ENCODE measurements at regions not wholly inside any gene's neighbourhood (a gene's known extent, or its start where the extent isn't known, plus 50 kb on each side); places are given as distances from the start of the nearest gene placed in this dataset.

GRCh38 chr10:117927871-117928270 is 118.9 kb downstream of the RAB11FIP2 start:
- H3K4me1 ChIP-seq (ENCODE audit: control insufficient read depth, insufficient read depth, low read length) = no peaks in the 10 kb centered on the region
- no peaks in the 10 kb centered on the region for H3K9me3 ChIP-seq (ENCODE audit: control insufficient read depth, insufficient read depth, low read depth, low read length)
- CTCF ChIA-PET = no interaction called here
- TF ChIP-seq ZNF10 (tag by site-specific recombination; IDR thresholded peaks at IDR 0.05) = no peak
- TF ChIP-seq ZNF645 (tag by site-specific recombination; IDR thresholded peaks at IDR 0.05) = no peak
- no peak for TF ChIP-seq ZNF600 (tag by site-specific recombination; IDR thresholded peaks at IDR 0.05)
- TF ChIP-seq ZBTB10 (tag by site-specific recombination; IDR thresholded peaks at IDR 0.05) = no peak
- no peak for TF ChIP-seq ZNF664 (tag by site-specific recombination; IDR thresholded peaks at IDR 0.05)
- TF ChIP-seq ZNF23 (tag by site-specific recombination; IDR thresholded peaks at IDR 0.05; ENCODE audit: borderline replicate concordance) = no peak
- no peak for TF ChIP-seq YY2 (tag by site-specific recombination; IDR thresholded peaks at IDR 0.05)
- no peak for TF ChIP-seq ZNF707 (tag by site-specific recombination; IDR thresholded peaks at IDR 0.05)
- no peak for TF ChIP-seq BCL6B (tag by site-specific recombination; IDR thresholded peaks at IDR 0.05)
- TF ChIP-seq ZNF202 (tag by site-specific recombination; IDR thresholded peaks at IDR 0.05; ENCODE audit: borderline replicate concordance) = no peak
- TF ChIP-seq ZNF529 (tag by site-specific recombination; IDR thresholded peaks at IDR 0.05; ENCODE audit: insufficient replicate concordance) = no peak
- TF ChIP-seq REPIN1 (tag by site-specific recombination; IDR thresholded peaks at IDR 0.05; ENCODE audit: low read depth) = no peak
- no peak for TF ChIP-seq GFI1B (tag by site-specific recombination; IDR thresholded peaks at IDR 0.05)
- TF ChIP-seq ZNF544 (tag by site-specific recombination; IDR thresholded peaks at IDR 0.05) = no peak
- TF ChIP-seq ZNF513 (tag by site-specific recombination; IDR thresholded peaks at IDR 0.05) = no peak
- TF ChIP-seq GLIS1 (tag by site-specific recombination; IDR thresholded peaks at IDR 0.05) = no peak
- no peak for TF ChIP-seq ZSCAN23 (tag by site-specific recombination; IDR thresholded peaks at IDR 0.05)
- POLR2A ChIA-PET = no interaction called here
- H3K27ac ChIP-seq (ENCODE audit: extremely low read depth, low read depth, low read length) = no peak overlapping the region
- H3K36me3 ChIP-seq (ENCODE audit: control insufficient read depth in 2 of 2, insufficient read depth in 1 of 2, low read length in 2 of 2) = no peaks in the 10 kb centered on the region
- no peak overlapping the region for H3K4me3 ChIP-seq (ENCODE audit: low read depth, low read length)

- Histone ChIP-seq H3K36me3 (ENCODE audit: control insufficient read depth in 2 of 2, insufficient read depth in 1 of 2, low read length in 2 of 2) (no peaks in the 10 kb centered on the region), H3K4me3 (ENCODE audit: low read depth, low read length) (no peak overlapping the region), H3K4me1 (ENCODE audit: control insufficient read depth, insufficient read depth, low read length) (no peaks in the 10 kb centered on the region), H3K27ac (ENCODE audit: extremely low read depth, low read depth, low read length) (no peak overlapping the region), H3K9me3 (ENCODE audit: control insufficient read depth, insufficient read depth, low read depth, low read length) (no peaks in the 10 kb centered on the region)
- POLR2A ChIA-PET = no interaction called here
- TF ChIP-seq ZNF48 (tag by site-specific recombination; IDR thresholded peaks at IDR 0.05) (no peak), ZNF433 (tag by site-specific recombination; IDR thresholded peaks at IDR 0.05; ENCODE audit: low read depth) (no peak), PRDM6 (tag by site-specific recombination; IDR thresholded peaks at IDR 0.05) (0 out of 2 replicates have a peak, but pooled peaks have one; percentile 19)
- CTCF ChIA-PET = no interaction called here
Measured at GRCh38 chr10:117928281-117928680, 118.5 kb downstream of the RAB11FIP2 start.
